ENCODE measurements at regions not wholly inside any gene's neighbourhood (a gene's known extent, or its start where the extent isn't known, plus 50 kb on each side); places are given as distances from the start of the nearest gene placed in this dataset.

GRCh38 chr4:32425243-32425642, 1705.1 kb downstream of the PCDH7 start:
- Mint-ChIP-seq H3K36me3 (ENCODE audit: low read depth) (no peaks in the 10 kb centered on the region), H3K27ac (no peak overlapping the region), H3K4me1 (peaks cover 8% of the 10 kb centered on the region), H3K27me3 (ENCODE audit: low read depth) (no peaks in the 10 kb centered on the region), H3K4me3 (no peak overlapping the region), H3K9me3 (peaks cover 22% of the 10 kb centered on the region)
- no peak for TF ChIP-seq CTCF (IDR thresholded peaks at IDR 0.05; ENCODE audit: unreplicated experiment in 3 of 3)

GRCh38 chr4:32427566-32427965, 1707.4 kb downstream of the PCDH7 start:
- Mint-ChIP-seq H3K4me3 (no peak overlapping the region), H3K4me1 (peaks cover 8% of the 10 kb centered on the region), H3K27ac (peak overlapping the region in 1 of 3 experiments; percentile 3), H3K27me3 (ENCODE audit: low read depth) (no peaks in the 10 kb centered on the region), H3K36me3 (ENCODE audit: low read depth) (no peaks in the 10 kb centered on the region), H3K9me3 (peaks cover 16% of the 10 kb centered on the region)
- no peak for TF ChIP-seq CTCF (IDR thresholded peaks at IDR 0.05; ENCODE audit: unreplicated experiment in 3 of 3)

- H3K4me1 Mint-ChIP-seq: peaks cover 8% of the 10 kb centered on the region
- H3K9me3 Mint-ChIP-seq: peaks cover 13% of the 10 kb centered on the region
- H3K36me3 Mint-ChIP-seq (ENCODE audit: low read depth): no peaks in the 10 kb centered on the region
- no peak overlapping the region for H3K27ac Mint-ChIP-seq
- H3K4me3 Mint-ChIP-seq: no peak overlapping the region
- H3K27me3 Mint-ChIP-seq (ENCODE audit: low read depth): no peaks in the 10 kb centered on the region
- no peak for TF ChIP-seq CTCF (IDR thresholded peaks at IDR 0.05; ENCODE audit: unreplicated experiment in 3 of 3)
These were observed 1709.0 kb downstream of the PCDH7 start for GRCh38 chr4:32429151-32429550.

- TF ChIP-seq CTCF (IDR thresholded peaks at IDR 0.05; ENCODE audit: unreplicated experiment in 3 of 3): no peak
- no peaks in the 10 kb centered on the region for H3K36me3 Mint-ChIP-seq (ENCODE audit: low read depth)
- H3K4me1 Mint-ChIP-seq: peaks cover 1% of the 10 kb centered on the region
- no peaks in the 10 kb centered on the region for H3K27me3 Mint-ChIP-seq (ENCODE audit: low read depth)
- no peak overlapping the region for H3K4me3 Mint-ChIP-seq
- no peak overlapping the region for H3K27ac Mint-ChIP-seq
- H3K9me3 Mint-ChIP-seq: peaks cover 9% of the 10 kb centered on the region
These were observed 1715.1 kb downstream of the PCDH7 start for GRCh38 chr4:32435308-32435707.

GRCh38 chr4:32436816-32437215, 1716.6 kb downstream of the PCDH7 start:
- no peak for TF ChIP-seq CTCF (IDR thresholded peaks at IDR 0.05; ENCODE audit: unreplicated experiment in 3 of 3)
- Mint-ChIP-seq H3K27ac (no peak overlapping the region), H3K27me3 (ENCODE audit: low read depth) (no peaks in the 10 kb centered on the region), H3K9me3 (peaks cover 7% of the 10 kb centered on the region), H3K4me1 (peaks cover 5% of the 10 kb centered on the region), H3K36me3 (ENCODE audit: low read depth) (no peaks in the 10 kb centered on the region), H3K4me3 (no peak overlapping the region)

GRCh38 chr4:32440391-32440790, 1720.2 kb downstream of the PCDH7 start:
- Mint-ChIP-seq H3K9me3 (no peaks in the 10 kb centered on the region), H3K27me3 (ENCODE audit: low read depth) (no peaks in the 10 kb centered on the region), H3K36me3 (ENCODE audit: low read depth) (no peaks in the 10 kb centered on the region), H3K4me1 (peaks cover 5% of the 10 kb centered on the region), H3K4me3 (no peak overlapping the region), H3K27ac (peak overlapping the region; percentile 41 to 76 (median 50))
- TF ChIP-seq CTCF (IDR thresholded peaks at IDR 0.05; ENCODE audit: unreplicated experiment in 3 of 3): no peak

All from nephron (organoid).